ENCODE measurements at regions not wholly inside any gene's neighbourhood (a gene's known extent, or its start where the extent isn't known, plus 50 kb on each side); places are given as distances from the start of the nearest gene placed in this dataset.

GRCh38 chr5:136526021-136526420, 160.7 kb upstream of the TRPC7 start:
- no peak for TF ChIP-seq CTCF (IDR thresholded peaks at IDR 0.05; ENCODE audit: low read length)
- TF ChIP-seq EZH2 (optimal IDR thresholded peaks at IDR 0.05; ENCODE audit: low read depth, low read length): no peak
- TF ChIP-seq EZH2phosphoT487 (IDR thresholded peaks at IDR 0.05; ENCODE audit: low read length): no peak
